Fibroblast of lung (primary cell): ENCODE measurements at regions not wholly inside any gene's neighbourhood (a gene's known extent, or its start where the extent isn't known, plus 50 kb on each side); places are given as distances from the start of the nearest gene placed in this dataset.
"Not testable (repeated sequence)": the region's sequence is repeated elsewhere in the genome, so short reads cannot be mapped to it uniquely, and the experiment has no call there.

Source experiments
- DNase-seq, 2 donors: peaks; one replicate each; pipeline versions ENCODE4 v3.0.0 to v3.0.0-alpha.2; 2010; ENCODE audit warnings: low read depth in 2 of 2
- H2AFZ ChIP-seq: 2 replicates; pipeline ENCODE4 v1.5.1; 2012; ENCODE audit warnings: low read length, control low read depth, inconsistent platforms
- H3K27ac ChIP-seq: 2 replicates; pipeline ENCODE4 v1.5.1; 2011; ENCODE audit warnings: low read length, control low read depth; ENCODE audit not compliant: insufficient read depth
- H3K27me3 ChIP-seq: 2 replicates; pipeline ENCODE4 v1.5.1; 2011; ENCODE audit warnings: mild to moderate bottlenecking, low read length; ENCODE audit not compliant: control insufficient read depth, insufficient read depth
- H3K36me3 ChIP-seq: 2 replicates; pipeline ENCODE4 v1.5.1; 2011; ENCODE audit warnings: low read length; ENCODE audit not compliant: control insufficient read depth, insufficient read depth
- H3K4me1 ChIP-seq: 2 replicates; pipeline ENCODE4 v1.5.1; 2011; ENCODE audit warnings: low read length; ENCODE audit not compliant: control insufficient read depth, insufficient read depth; ENCODE audit errors: extremely low read depth
- H3K4me2 ChIP-seq: 2 replicates; pipeline ENCODE4 v1.5.1; 2011; ENCODE audit warnings: low read length, control low read depth; ENCODE audit not compliant: insufficient read depth; ENCODE audit errors: extremely low read depth
- H3K4me3 ChIP-seq, 4 experiments: fragments of 200-600 bp in 1 of 4; sonication (generic) in 1 of 4; replicated peaks in 1 of 4; 2 replicates each; pipeline ENCODE4 v1.5.1; 2011 to 2016; ENCODE audit warnings: low read length in 4 of 4, low read depth in 3 of 4, mild to moderate bottlenecking in 3 of 4, control low read depth in 2 of 4, inconsistent platforms in 1 of 4, mixed read lengths in 1 of 4; ENCODE audit not compliant: insufficient read depth in 1 of 4; ENCODE audit errors: control extremely low read depth in 1 of 4
- H3K79me2 ChIP-seq: 2 replicates; pipeline ENCODE4 v1.5.1; 2012; ENCODE audit warnings: mild to moderate bottlenecking, low read length, inconsistent platforms; ENCODE audit not compliant: control insufficient read depth, insufficient read depth
- H3K9ac ChIP-seq: 2 replicates; pipeline ENCODE4 v1.5.1; 2011; ENCODE audit warnings: mild to moderate bottlenecking, low read length, control low read depth; ENCODE audit not compliant: insufficient read depth
- H3K9me3 ChIP-seq: 2 replicates; pipeline ENCODE4 v1.5.1; 2012; ENCODE audit warnings: low read depth, low read length; ENCODE audit not compliant: control insufficient read depth, insufficient read depth
- H4K20me1 ChIP-seq: 2 replicates; pipeline ENCODE4 v1.5.1; 2011; ENCODE audit warnings: low read length; ENCODE audit not compliant: control insufficient read depth, insufficient read depth; ENCODE audit errors: extremely low read depth
- CTCF ChIP-seq, 2 donors: IDR thresholded peaks in 1 of 2; conservative IDR thresholded peaks in 1 of 2; 1 replicate in 1 of 2; 2 replicates in 1 of 2; pipeline ENCODE4 v1.5.1; 2011 to 2012; ENCODE audit warnings: low read length in 2 of 2, control low read depth in 1 of 2, inconsistent platforms in 1 of 2, low read depth in 1 of 2, mild to moderate bottlenecking in 1 of 2
- EZH2 ChIP-seq: IDR thresholded peaks from 2 replicates; pipeline ENCODE4 v1.5.1; 2012; ENCODE audit warnings: low read length, control low read depth, mild to moderate bottlenecking; ENCODE audit errors: missing control alignments

- H3K4me3 ChIP-seq = no peak overlapping the region
- H3K9me3 ChIP-seq = no peaks in the 10 kb centered on the region
- TF ChIP-seq CTCF (conservative IDR thresholded peaks at IDR 0.05 in 1 of 2, IDR thresholded peaks at IDR 0.05 in 1 of 2; ENCODE audit: low read depth in 1 of 2, low read length in 2 of 2) = no peak
- TF ChIP-seq EZH2 = no peak
- H3K9ac ChIP-seq = no peak overlapping the region
- no peaks in the 10 kb centered on the region for H3K79me2 ChIP-seq
- no peaks in the 10 kb centered on the region for H3K36me3 ChIP-seq
- DNase-seq = no peak
- H3K4me2 ChIP-seq = no peak overlapping the region
- H3K27ac ChIP-seq = no peak overlapping the region
- no peaks in the 10 kb centered on the region for H3K27me3 ChIP-seq
- H4K20me1 ChIP-seq = no peaks in the 10 kb centered on the region
- no peaks in the 10 kb centered on the region for H3K4me1 ChIP-seq
- H2AFZ ChIP-seq = no peak overlapping the region
Measured at GRCh38 chr4:42237451-42237850, 85.0 kb upstream of the BEND4 start.

- no peaks in the 10 kb centered on the region for H3K9me3 ChIP-seq
- H3K4me1 ChIP-seq = no peaks in the 10 kb centered on the region
- H3K36me3 ChIP-seq = no peaks in the 10 kb centered on the region
- no peak overlapping the region for H2AFZ ChIP-seq
- H3K27me3 ChIP-seq = no peaks in the 10 kb centered on the region
- H4K20me1 ChIP-seq = no peaks in the 10 kb centered on the region
- no peak for TF ChIP-seq CTCF (conservative IDR thresholded peaks at IDR 0.05 in 1 of 2, IDR thresholded peaks at IDR 0.05 in 1 of 2; ENCODE audit: low read depth in 1 of 2, low read length in 2 of 2)
- TF ChIP-seq EZH2 = no peak
- no peak for DNase-seq
- H3K9ac ChIP-seq = no peak overlapping the region
- H3K79me2 ChIP-seq = no peaks in the 10 kb centered on the region
- no peak overlapping the region for H3K4me3 ChIP-seq
- no peak overlapping the region for H3K4me2 ChIP-seq
- no peak overlapping the region for H3K27ac ChIP-seq
Measured at GRCh38 chr4:42248972-42249371, 96.5 kb upstream of the BEND4 start.

GRCh38 chr4:42252315-42252714 lies 99.9 kb upstream of the BEND4 start:
- no peaks in the 10 kb centered on the region for H3K27me3 ChIP-seq
- TF ChIP-seq EZH2 (no peak), CTCF (conservative IDR thresholded peaks at IDR 0.05 in 1 of 2, IDR thresholded peaks at IDR 0.05 in 1 of 2; ENCODE audit: low read depth in 1 of 2, low read length in 2 of 2) (no peak)
- no peaks in the 10 kb centered on the region for H3K79me2 ChIP-seq
- no peaks in the 10 kb centered on the region for H3K9me3 ChIP-seq
- no peak overlapping the region for H2AFZ ChIP-seq
- no peak overlapping the region for H3K9ac ChIP-seq
- no peak overlapping the region for H3K27ac ChIP-seq
- no peaks in the 10 kb centered on the region for H3K4me1 ChIP-seq
- H4K20me1 ChIP-seq = no peaks in the 10 kb centered on the region
- H3K36me3 ChIP-seq = no peaks in the 10 kb centered on the region
- DNase-seq = no peak
- no peak overlapping the region for H3K4me3 ChIP-seq
- no peak overlapping the region for H3K4me2 ChIP-seq

GRCh38 chr4:42257645-42258044 lies 105.2 kb upstream of the BEND4 start:
- H3K4me1 ChIP-seq, DNase-seq, H3K36me3 ChIP-seq, H2AFZ ChIP-seq, H3K27ac ChIP-seq, H3K9me3 ChIP-seq, H3K4me3 ChIP-seq, H4K20me1 ChIP-seq, H3K79me2 ChIP-seq, H3K4me2 ChIP-seq, H3K9ac ChIP-seq, H3K27me3 ChIP-seq: not testable (repeated sequence)
